Thyroid gland (tissue), 4 donors: ENCODE measurements at regions not wholly inside any gene's neighbourhood (a gene's known extent, or its start where the extent isn't known, plus 50 kb on each side); places are given as distances from the start of the nearest gene placed in this dataset.

Source experiments
- CTCF ChIP-seq, 6 experiments: fragments of 200-600 bp in 3 of 6; fragments of 450-650 bp in 3 of 6; sonication (generic) in 3 of 6; IDR thresholded peaks; one replicate each; pipeline ENCODE4 v1.5.1; 2016 to 2019; ENCODE audit warnings: antibody characterized with exemption in 6 of 6, mild to moderate bottlenecking in 2 of 6, inconsistent platforms in 1 of 6, moderate library complexity in 1 of 6
- POLR2A ChIP-seq, 2 donors: fragments of 450-650 bp; IDR thresholded peaks; one replicate each; pipeline ENCODE4 v1.6.1; 2017; ENCODE audit warnings: antibody characterized with exemption in 2 of 2, mild to moderate bottlenecking in 2 of 2, moderate library complexity in 1 of 2

GRCh38 chr3:72595376-72595775, 252.9 kb downstream of the SHQ1 start:
- TF ChIP-seq POLR2A (IDR thresholded peaks at IDR 0.05), result no peak
- no peak for TF ChIP-seq CTCF (IDR thresholded peaks at IDR 0.05)
